H9 (cell line): ENCODE measurements at regions not wholly inside any gene's neighbourhood (a gene's known extent, or its start where the extent isn't known, plus 50 kb on each side); places are given as distances from the start of the nearest gene placed in this dataset.
A peak's percentile ranks its signal among the peaks of the same experiment; 100 is the strongest.

ENCODE experiments used
- DNase-seq: peaks from one replicate; pipeline ENCODE4 v3.0.0-alpha.2; 2017
- H2AFZ ChIP-seq: one replicate; pipeline ENCODE4 v1.6.1; 2013; ENCODE audit warnings: mild to moderate bottlenecking, low read length, control low read depth, moderate library complexity
- H2AK5ac ChIP-seq: 2 replicates; pipeline ENCODE4 v1.6.1; 2013; ENCODE audit warnings: low read length, control low read depth, mixed read lengths; ENCODE audit not compliant: insufficient read length
- H2BK120ac ChIP-seq: one replicate; pipeline ENCODE4 v1.6.1; 2013; ENCODE audit warnings: low read depth, mild to moderate bottlenecking, low read length, control low read depth, inconsistent platforms; ENCODE audit not compliant: poor library complexity, severe bottlenecking
- H2BK12ac ChIP-seq: 2 replicates; pipeline ENCODE4 v1.6.1; 2013; ENCODE audit warnings: low read length, control low read depth, mixed read lengths, low read depth; ENCODE audit not compliant: insufficient read length
- H2BK15ac ChIP-seq: 2 replicates; pipeline ENCODE4 v1.6.1; 2013; ENCODE audit warnings: low read depth, low read length, control low read depth
- H2BK20ac ChIP-seq: one replicate; pipeline ENCODE4 v1.6.1; 2013; ENCODE audit warnings: low read depth, mild to moderate bottlenecking, low read length, control low read depth, inconsistent platforms; ENCODE audit not compliant: poor library complexity, severe bottlenecking
- H2BK5ac ChIP-seq: 2 replicates; pipeline ENCODE4 v1.6.1; 2013; ENCODE audit warnings: low read length, control low read depth, mixed read lengths; ENCODE audit not compliant: insufficient read length
- H3K14ac ChIP-seq: 2 replicates; pipeline ENCODE4 v1.6.1; 2013; ENCODE audit warnings: low read length, control low read depth; ENCODE audit not compliant: insufficient read depth
- H3K18ac ChIP-seq: 2 replicates; pipeline ENCODE4 v1.6.1; 2013; ENCODE audit warnings: low read depth, mild to moderate bottlenecking, mixed read lengths, low read length, control low read depth; ENCODE audit not compliant: insufficient read length
- H3K23ac ChIP-seq: 2 replicates; pipeline ENCODE4 v1.6.1; 2013; ENCODE audit warnings: low read length, control low read depth, mixed read lengths, low read depth; ENCODE audit not compliant: insufficient read length
- H3K23me2 ChIP-seq: 2 replicates; pipeline ENCODE4 v1.6.1; 2013; ENCODE audit warnings: low read depth, mild to moderate bottlenecking, mixed read lengths, low read length, control low read depth; ENCODE audit not compliant: insufficient read length, poor library complexity, severe bottlenecking
- H3K27ac ChIP-seq: 2 replicates; pipeline ENCODE4 v1.5.1; 2013; ENCODE audit warnings: low read length, control low read depth, mixed read lengths, low read depth; ENCODE audit not compliant: insufficient read length
- H3K27me3 ChIP-seq: 2 replicates; pipeline ENCODE4 v1.6.1; 2013; ENCODE audit warnings: low read length, control low read depth, inconsistent platforms; ENCODE audit not compliant: insufficient read depth
- H3K4ac ChIP-seq: 2 replicates; pipeline ENCODE4 v1.6.1; 2013; ENCODE audit warnings: low read depth, mild to moderate bottlenecking, control low read depth, inconsistent platforms, low read length, moderate library complexity
- H3K4me1 ChIP-seq: 2 replicates; pipeline ENCODE4 v1.6.1; 2013; ENCODE audit warnings: low read length, control low read depth, inconsistent platforms; ENCODE audit not compliant: insufficient read depth
- H3K4me2 ChIP-seq: 2 replicates; pipeline ENCODE4 v1.6.1; 2013; ENCODE audit warnings: low read length, control low read depth, mixed read lengths; ENCODE audit not compliant: insufficient read length, insufficient read depth
- H3K56ac ChIP-seq: 2 replicates; pipeline ENCODE4 v1.6.1; 2013; ENCODE audit warnings: low read depth, mild to moderate bottlenecking, mixed read lengths, low read length, control low read depth; ENCODE audit not compliant: insufficient read length
- H3K79me1 ChIP-seq: 2 replicates; pipeline ENCODE4 v1.6.1; 2013; ENCODE audit warnings: low read depth, mild to moderate bottlenecking, moderate library complexity, low read length, control low read depth, inconsistent platforms; ENCODE audit not compliant: insufficient read depth, poor library complexity, severe bottlenecking
- H3K79me2 ChIP-seq: 2 replicates; pipeline ENCODE4 v1.6.1; 2013; ENCODE audit warnings: low read length, control low read depth, inconsistent platforms; ENCODE audit not compliant: insufficient read depth
- H3K9ac ChIP-seq: 2 replicates; pipeline ENCODE4 v1.6.1; 2013; ENCODE audit warnings: low read length, control low read depth, mixed read lengths; ENCODE audit not compliant: insufficient read length; ENCODE audit errors: extremely low read depth
- H3K9me3 ChIP-seq: one replicate; pipeline ENCODE4 v1.6.1; 2013; ENCODE audit warnings: low read depth, low read length, inconsistent platforms; ENCODE audit not compliant: control insufficient read depth
- H3T11ph ChIP-seq: one replicate; pipeline ENCODE4 v1.6.1; 2013; ENCODE audit warnings: mild to moderate bottlenecking, low read length, control low read depth, inconsistent platforms
- H4K20me1 ChIP-seq: one replicate; pipeline ENCODE4 v1.6.1; 2013; ENCODE audit not compliant: control insufficient read depth, insufficient read length, insufficient read depth
- H4K5ac ChIP-seq: 2 replicates; pipeline ENCODE4 v1.6.1; 2013; ENCODE audit warnings: low read depth, mild to moderate bottlenecking, mixed read lengths, low read length, control low read depth; ENCODE audit not compliant: insufficient read length
- H4K8ac ChIP-seq: replicated peaks from 2 replicates; pipeline ENCODE4 v1.6.1; 2013; ENCODE audit warnings: low read length, control low read depth, mixed read lengths, low read depth; ENCODE audit not compliant: insufficient read length
- H4K91ac ChIP-seq: 2 replicates; pipeline ENCODE4 v1.6.1; 2013; ENCODE audit warnings: low read depth, mild to moderate bottlenecking, moderate library complexity, mixed read lengths, low read length, control low read depth; ENCODE audit not compliant: insufficient read length
- H3K27ac Mint-ChIP-seq, 3 experiments: 2 replicates in 2 of 3; 3 replicates in 1 of 3; pipeline ENCODE4 v1.8.0; 2020 to 2021; ENCODE audit warnings: mixed read lengths in 3 of 3, mild to moderate bottlenecking in 1 of 3, moderate library complexity in 1 of 3
- H3K27me3 Mint-ChIP-seq: 2 replicates; pipeline ENCODE4 v1.8.0; 2021; ENCODE audit warnings: low read depth, mild to moderate bottlenecking, moderate library complexity, mixed read lengths
- H3K36me3 Mint-ChIP-seq, 3 experiments: 2 replicates in 2 of 3; 3 replicates in 1 of 3; pipeline ENCODE4 v1.8.0; 2020 to 2021; ENCODE audit warnings: low read depth in 3 of 3, mixed read lengths in 3 of 3; ENCODE audit not compliant: insufficient read depth in 1 of 3
- H3K4me1 Mint-ChIP-seq, 2 experiments: 2 replicates each; pipeline ENCODE4 v1.8.0; 2020; ENCODE audit warnings: mixed read lengths in 2 of 2
- H3K4me3 Mint-ChIP-seq, 2 experiments: 2 replicates in 1 of 2; 3 replicates in 1 of 2; pipeline ENCODE4 v1.8.0; 2020 to 2021; ENCODE audit warnings: mild to moderate bottlenecking in 2 of 2, mixed read lengths in 2 of 2, moderate library complexity in 1 of 2
- H3K9me3 Mint-ChIP-seq, 2 experiments: 2 replicates in 1 of 2; 3 replicates in 1 of 2; pipeline ENCODE4 v1.8.0; 2020; ENCODE audit warnings: mild to moderate bottlenecking in 2 of 2, mixed read lengths in 2 of 2, moderate library complexity in 1 of 2
- WGBS: extraction: QIAGEN DNeasy Blood & Tissue Kit; methylation state at CpG from one replicate; pipeline ENCODE4 v1.1.7; 2013; ENCODE audit warnings: missing lambda C conversion rate, low lambda C conversion rate, mixed read lengths; ENCODE audit not compliant: insufficient read length; ENCODE audit errors: extremely low coverage; 5-methylcytosine and 5-hydroxymethylcytosine counted together
- TF ChIP-seq, protein P1 (sequence below): fragments of 200-600 bp; sonication (generic); conservative IDR thresholded peaks from 3 replicates; pipeline ENCODE4 v1.8.0; 2021; ENCODE audit warnings: antibody characterized with exemption, mild to moderate bottlenecking

GRCh38 chr2:63741884-63742579, 99.7 kb upstream of the UGP2 start:
- Histone ChIP-seq H2BK12ac (no peak overlapping the region), H2AFZ (no peak overlapping the region), H3K79me2 (no peaks in the 10 kb centered on the region), H4K8ac (no peak overlapping the region), H4K20me1 (no peaks in the 10 kb centered on the region), H3K27ac (no peak overlapping the region), H3K18ac (no peak overlapping the region), H3K27me3 (no peaks in the 10 kb centered on the region), H4K91ac (no peak overlapping the region), H2BK20ac (no peak overlapping the region), H3T11ph (no peak overlapping the region), H3K79me1 (no peaks in the 10 kb centered on the region), H2BK15ac (no peak overlapping the region), H2AK5ac (no peak overlapping the region), H2BK5ac (no peak overlapping the region), H3K23ac (no peak overlapping the region), H3K9me3 (no peaks in the 10 kb centered on the region), H3K9ac (no peak overlapping the region), H3K4ac (no peak overlapping the region), H3K23me2 (no peaks in the 10 kb centered on the region), H2BK120ac (no peak overlapping the region), H3K4me1 (peaks cover 6% of the 10 kb centered on the region; the same call in 1 of the 2 replicates), H4K5ac (no peak overlapping the region), H3K4me2 (no peak overlapping the region), H3K56ac (no peak overlapping the region), H3K14ac (no peak overlapping the region)
- DNase-seq = no peak
- H3K9me3 Mint-ChIP-seq = peaks cover 0 to 10% of the 10 kb centered on the region in 2 experiments; a peak in 3 of 5 replicates
- TF ChIP-seq, protein P1, sequence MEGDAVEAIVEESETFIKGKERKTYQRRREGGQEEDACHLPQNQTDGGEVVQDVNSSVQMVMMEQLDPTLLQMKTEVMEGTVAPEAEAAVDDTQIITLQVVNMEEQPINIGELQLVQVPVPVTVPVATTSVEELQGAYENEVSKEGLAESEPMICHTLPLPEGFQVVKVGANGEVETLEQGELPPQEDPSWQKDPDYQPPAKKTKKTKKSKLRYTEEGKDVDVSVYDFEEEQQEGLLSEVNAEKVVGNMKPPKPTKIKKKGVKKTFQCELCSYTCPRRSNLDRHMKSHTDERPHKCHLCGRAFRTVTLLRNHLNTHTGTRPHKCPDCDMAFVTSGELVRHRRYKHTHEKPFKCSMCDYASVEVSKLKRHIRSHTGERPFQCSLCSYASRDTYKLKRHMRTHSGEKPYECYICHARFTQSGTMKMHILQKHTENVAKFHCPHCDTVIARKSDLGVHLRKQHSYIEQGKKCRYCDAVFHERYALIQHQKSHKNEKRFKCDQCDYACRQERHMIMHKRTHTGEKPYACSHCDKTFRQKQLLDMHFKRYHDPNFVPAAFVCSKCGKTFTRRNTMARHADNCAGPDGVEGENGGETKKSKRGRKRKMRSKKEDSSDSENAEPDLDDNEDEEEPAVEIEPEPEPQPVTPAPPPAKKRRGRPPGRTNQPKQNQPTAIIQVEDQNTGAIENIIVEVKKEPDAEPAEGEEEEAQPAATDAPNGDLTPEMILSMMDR = no peak
- H3K4me3 Mint-ChIP-seq = no peak overlapping the region
- H3K4me1 Mint-ChIP-seq = peaks cover 35 to 44% of the 10 kb centered on the region in 2 experiments
- H3K36me3 Mint-ChIP-seq = peaks cover 0 to 3% (median 0%) of the 10 kb centered on the region in 3 experiments; a peak in 2 of 7 replicates
- peak overlapping the region in 1 of 3 experiments; percentile 81; a peak in 2 of 7 replicates for H3K27ac Mint-ChIP-seq
- no CpG with 5 or more reads among the region's 3 CpGs for WGBS
- H3K27me3 Mint-ChIP-seq = no peaks in the 10 kb centered on the region; the same call in 1 of the 2 replicates
